CD14-positive monocyte (primary cell): ENCODE measurements at regions not wholly inside any gene's neighbourhood (a gene's known extent, or its start where the extent isn't known, plus 50 kb on each side); places are given as distances from the start of the nearest gene placed in this dataset.

Source experiments
- DNase-seq, 3 donors: peaks; one replicate each; pipeline ENCODE4 v3.0.0-alpha.2; 2011 to 2022
- H2AFZ ChIP-seq: 2 replicates; pipeline ENCODE4 v1.6.0; 2012; ENCODE audit warnings: mild to moderate bottlenecking, low read depth, low read length, inconsistent platforms; ENCODE audit not compliant: insufficient read depth, poor library complexity, severe bottlenecking
- H3K27ac ChIP-seq, 2 donors: 1 replicate in 1 of 2; 2 replicates in 1 of 2; pipeline ENCODE4 v1.5.1; 2012 to 2013; ENCODE audit warnings: low read length in 2 of 2, control low read depth in 1 of 2, inconsistent platforms in 1 of 2, low read depth in 1 of 2, mild to moderate bottlenecking in 1 of 2
- H3K27me3 ChIP-seq, 2 donors: one replicate each; pipeline versions ENCODE4 v1.6.0 to v1.6.1; 2011 to 2013; ENCODE audit warnings: low read length in 2 of 2; ENCODE audit not compliant: control insufficient read depth in 2 of 2, insufficient read depth in 2 of 2
- H3K36me3 ChIP-seq, 2 donors: replicated peaks in 1 of 2; 1 replicate in 1 of 2; 2 replicates in 1 of 2; pipeline versions ENCODE4 v1.5.1 to v1.6.1; 2012 to 2013; ENCODE audit warnings: low read length in 2 of 2, control low read depth in 1 of 2, inconsistent platforms in 1 of 2, mild to moderate bottlenecking in 1 of 2; ENCODE audit not compliant: insufficient read depth in 2 of 2, control insufficient read depth in 1 of 2
- H3K4me1 ChIP-seq, 2 donors: 1 replicate in 1 of 2; 2 replicates in 1 of 2; pipeline versions ENCODE4 v1.5.1 to v1.6.1; 2012 to 2013; ENCODE audit warnings: low read length in 2 of 2, control low read depth in 1 of 2, inconsistent platforms in 1 of 2, mild to moderate bottlenecking in 1 of 2, moderate library complexity in 1 of 2; ENCODE audit not compliant: insufficient read depth in 2 of 2, control insufficient read depth in 1 of 2
- H3K4me2 ChIP-seq: replicated peaks from 2 replicates; pipeline ENCODE3; 2012; ENCODE audit warnings: low read length, moderate library complexity, mild to moderate bottlenecking; ENCODE audit not compliant: poor library complexity, severe bottlenecking; ENCODE audit errors: extremely low read depth
- H3K4me3 ChIP-seq, 3 experiments: fragments of 200-600 bp in 1 of 3; sonication (generic) in 1 of 3; replicated peaks in 1 of 3; 1 replicate in 2 of 3; 2 replicates in 1 of 3; pipeline ENCODE4 v1.5.1; 2011 to 2013; ENCODE audit warnings: low read length in 3 of 3, mild to moderate bottlenecking in 3 of 3, control low read depth in 2 of 3, low read depth in 2 of 3, inconsistent platforms in 1 of 3, moderate library complexity in 1 of 3
- H3K79me2 ChIP-seq: 2 replicates; pipeline ENCODE4 v1.6.0; 2012; ENCODE audit warnings: mild to moderate bottlenecking, control low read depth, inconsistent platforms, low read length, moderate library complexity; ENCODE audit not compliant: insufficient read depth
- H3K9ac ChIP-seq: 2 replicates; pipeline ENCODE4 v1.6.0; 2017; ENCODE audit warnings: low read length, mild to moderate bottlenecking; ENCODE audit not compliant: insufficient read depth, poor library complexity, severe bottlenecking
- H3K9me3 ChIP-seq, 2 donors: replicated peaks in 1 of 2; 1 replicate in 1 of 2; 2 replicates in 1 of 2; pipeline versions ENCODE4 v1.5.1 to v1.6.1; 2012 to 2013; ENCODE audit warnings: low read length in 2 of 2, control low read depth in 1 of 2; ENCODE audit not compliant: control insufficient read depth in 1 of 2, insufficient read depth in 1 of 2
- H4K20me1 ChIP-seq: 2 replicates; pipeline ENCODE4 v1.6.0; 2012; ENCODE audit warnings: mild to moderate bottlenecking, low read length, control low read depth, moderate library complexity; ENCODE audit not compliant: insufficient read depth
- H3K27ac Mint-ChIP-seq, 7 donors: one replicate each; pipeline ENCODE4 v1.8.0; 2020; ENCODE audit warnings: mild to moderate bottlenecking in 7 of 7, mixed read lengths in 7 of 7, moderate library complexity in 6 of 7, inconsistent platforms in 2 of 7
- H3K27me3 Mint-ChIP-seq, 3 donors: one replicate each; pipeline ENCODE4 v1.8.0; 2021 to 2022; ENCODE audit warnings: low read depth in 3 of 3, mild to moderate bottlenecking in 3 of 3, mixed read lengths in 3 of 3, moderate library complexity in 3 of 3, inconsistent platforms in 1 of 3
- H3K36me3 Mint-ChIP-seq, 2 donors: one replicate each; pipeline ENCODE4 v1.8.0; 2020; ENCODE audit warnings: mixed read lengths in 2 of 2, inconsistent platforms in 1 of 2, mild to moderate bottlenecking in 1 of 2
- H3K4me1 Mint-ChIP-seq: one replicate; pipeline ENCODE4 v1.8.0; 2020; ENCODE audit warnings: mild to moderate bottlenecking, mixed read lengths
- H3K4me3 Mint-ChIP-seq, 2 donors: one replicate each; pipeline ENCODE4 v1.8.0; 2020; ENCODE audit warnings: mild to moderate bottlenecking in 2 of 2, mixed read lengths in 2 of 2, moderate library complexity in 1 of 2
- H3K9me3 Mint-ChIP-seq, 7 donors: one replicate each; pipeline ENCODE4 v1.8.0; 2020 to 2022; ENCODE audit warnings: mixed read lengths in 7 of 7, mild to moderate bottlenecking in 6 of 7, moderate library complexity in 6 of 7, inconsistent platforms in 2 of 7
- CTCF ChIP-seq: fragments of 200-600 bp; IDR thresholded peaks from one replicate; pipeline ENCODE4 v1.8.0; 2022; ENCODE audit warnings: antibody characterized with exemption, mild to moderate bottlenecking
- WGBS: methylation state at CpG from one replicate; pipeline ENCODE4 v1.1.5; 2013; ENCODE audit warnings: missing lambda C conversion rate; ENCODE audit not compliant: insufficient coverage; 5-methylcytosine and 5-hydroxymethylcytosine counted together
- intact Hi-C, 2 donors: fragments of 100-400 bp; cut with micrococcal nuclease; formaldehyde crosslinking; loops; one replicate each; pipeline versions ENCODE4 v1.15.0 to v1.15.1; 2023

- H3K27ac ChIP-seq, result no peak overlapping the region
- no peak overlapping the region for H3K4me3 ChIP-seq
- H3K4me1 ChIP-seq, result no peaks in the 10 kb centered on the region
- WGBS, result 92% methylated on average over 7 of the region's 8 CpGs
- no peak overlapping the region for H3K4me2 ChIP-seq
- Mint-ChIP-seq H3K36me3 (no peaks in the 10 kb centered on the region), H3K4me3 (no peak overlapping the region), H3K4me1 (no peaks in the 10 kb centered on the region), H3K27ac (no peak overlapping the region), H3K27me3 (no peaks in the 10 kb centered on the region), H3K9me3 (peaks cover 0 to 9% (median under 1%) of the 10 kb centered on the region in 7 donors)
- TF ChIP-seq CTCF, result no peak
- no peak overlapping the region for H2AFZ ChIP-seq
- intact Hi-C loops, result no loop called here
- H3K27me3 ChIP-seq, result no peaks in the 10 kb centered on the region
- H3K36me3 ChIP-seq, result no peaks in the 10 kb centered on the region
- no peak overlapping the region for H3K9ac ChIP-seq
- no peak for DNase-seq
- no peaks in the 10 kb centered on the region for H4K20me1 ChIP-seq
- H3K9me3 ChIP-seq, result peaks cover 0 to 12% of the 10 kb centered on the region in 2 donors
- no peaks in the 10 kb centered on the region for H3K79me2 ChIP-seq
Observed at GRCh38 chr4:160175064-160175643, 1072.3 kb downstream of the RAPGEF2 start.

GRCh38 chr4:160180211-160180610 lies 1077.3 kb downstream of the RAPGEF2 start:
- Histone ChIP-seq H3K4me2 (no peak overlapping the region), H3K4me3 (no peak overlapping the region), H3K79me2 (no peaks in the 10 kb centered on the region), H3K4me1 (no peaks in the 10 kb centered on the region), H3K9me3 (peaks cover 0 to 3% of the 10 kb centered on the region in 2 donors), H4K20me1 (no peaks in the 10 kb centered on the region), H3K36me3 (no peaks in the 10 kb centered on the region), H2AFZ (no peak overlapping the region), H3K27me3 (no peaks in the 10 kb centered on the region), H3K27ac (no peak overlapping the region), H3K9ac (no peak overlapping the region)
- TF ChIP-seq CTCF, result no peak
- no peaks in the 10 kb centered on the region for H3K36me3 Mint-ChIP-seq
- 83% methylated on average over 1 of the region's 2 CpGs for WGBS
- no peak for DNase-seq
- H3K9me3 Mint-ChIP-seq, result peaks cover 0 to 2% (median 0%) of the 10 kb centered on the region in 7 donors
- no peak overlapping the region for H3K4me3 Mint-ChIP-seq
- H3K27me3 Mint-ChIP-seq, result no peaks in the 10 kb centered on the region
- intact Hi-C loops, result no loop called here
- no peak overlapping the region for H3K27ac Mint-ChIP-seq
- H3K4me1 Mint-ChIP-seq, result no peaks in the 10 kb centered on the region
